Fibroblast of skin of left biceps (primary cell): ENCODE measurements at regions not wholly inside any gene's neighbourhood (a gene's known extent, or its start where the extent isn't known, plus 50 kb on each side); places are given as distances from the start of the nearest gene placed in this dataset.
"Not testable (repeated sequence)": the region's sequence is repeated elsewhere in the genome, so short reads cannot be mapped to it uniquely, and the experiment has no call there.

ENCODE experiments used
- DNase-seq, 2 experiments: peaks; one replicate each; pipeline ENCODE4 v3.0.0-alpha.2; 2013; ENCODE audit warnings: low read depth in 2 of 2

DNA sequence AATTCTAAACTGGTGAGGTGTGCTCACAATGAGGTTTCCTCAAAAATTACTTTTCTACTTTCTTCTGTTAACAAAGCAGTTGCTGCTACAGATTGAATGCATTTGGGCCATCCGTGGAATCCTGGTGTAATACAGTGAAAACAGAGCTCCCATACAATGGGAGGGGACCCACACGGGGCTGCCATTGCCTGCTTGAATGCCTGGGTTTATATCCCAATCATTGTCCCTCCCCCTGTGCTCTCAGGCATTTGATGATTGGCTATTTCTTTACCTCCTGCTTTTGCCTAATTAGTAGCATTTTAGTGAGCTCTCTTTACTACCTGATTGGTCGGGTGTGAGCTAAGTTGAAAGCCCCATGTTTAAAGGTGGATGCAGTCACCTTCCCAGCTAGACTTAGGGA, 52.9 kb upstream of the CSF1 start:
- not testable (repeated sequence) for DNase-seq

DNA sequence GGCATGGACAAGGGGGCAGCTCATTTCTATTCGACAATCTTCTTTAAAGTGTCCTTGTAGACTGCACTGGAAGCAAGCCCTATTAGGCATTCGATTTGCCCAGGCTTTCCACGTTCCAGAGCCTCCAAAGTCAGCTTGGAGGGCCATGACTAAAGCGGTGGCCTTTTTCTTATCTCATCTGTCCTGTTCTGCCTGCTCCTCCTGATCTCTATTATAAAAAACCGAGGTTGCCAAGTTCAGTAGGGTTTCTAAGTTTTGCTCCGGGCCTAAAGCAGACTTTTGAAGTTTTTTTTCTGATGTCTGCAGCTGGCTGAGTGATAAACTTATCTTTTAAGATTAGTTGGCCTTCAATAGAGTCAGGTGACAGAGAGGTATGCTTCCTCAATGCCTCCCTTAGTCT, 54.7 kb upstream of the CSF1 start:
- not testable (repeated sequence) for DNase-seq

DNA sequence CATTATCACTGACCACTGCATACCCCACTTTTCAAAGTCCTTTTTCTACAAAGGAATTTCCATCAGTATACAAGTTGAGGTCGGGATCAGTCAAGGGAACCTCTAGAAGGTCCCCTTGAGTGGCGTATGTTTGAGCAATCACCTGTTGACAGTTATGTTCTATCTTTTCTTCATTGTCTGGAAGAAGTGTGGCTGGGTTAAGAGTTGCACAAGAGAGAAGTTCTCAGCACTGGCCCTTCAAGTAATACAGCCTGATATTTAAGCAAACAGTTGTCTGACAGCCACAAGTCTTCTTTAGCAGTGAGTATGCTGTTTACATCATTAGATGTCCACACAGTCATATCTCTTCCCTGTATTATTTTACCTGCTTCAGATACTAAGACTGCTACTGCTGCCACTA, 56.7 kb upstream of the CSF1 start:
- not testable (repeated sequence) for DNase-seq

DNA sequence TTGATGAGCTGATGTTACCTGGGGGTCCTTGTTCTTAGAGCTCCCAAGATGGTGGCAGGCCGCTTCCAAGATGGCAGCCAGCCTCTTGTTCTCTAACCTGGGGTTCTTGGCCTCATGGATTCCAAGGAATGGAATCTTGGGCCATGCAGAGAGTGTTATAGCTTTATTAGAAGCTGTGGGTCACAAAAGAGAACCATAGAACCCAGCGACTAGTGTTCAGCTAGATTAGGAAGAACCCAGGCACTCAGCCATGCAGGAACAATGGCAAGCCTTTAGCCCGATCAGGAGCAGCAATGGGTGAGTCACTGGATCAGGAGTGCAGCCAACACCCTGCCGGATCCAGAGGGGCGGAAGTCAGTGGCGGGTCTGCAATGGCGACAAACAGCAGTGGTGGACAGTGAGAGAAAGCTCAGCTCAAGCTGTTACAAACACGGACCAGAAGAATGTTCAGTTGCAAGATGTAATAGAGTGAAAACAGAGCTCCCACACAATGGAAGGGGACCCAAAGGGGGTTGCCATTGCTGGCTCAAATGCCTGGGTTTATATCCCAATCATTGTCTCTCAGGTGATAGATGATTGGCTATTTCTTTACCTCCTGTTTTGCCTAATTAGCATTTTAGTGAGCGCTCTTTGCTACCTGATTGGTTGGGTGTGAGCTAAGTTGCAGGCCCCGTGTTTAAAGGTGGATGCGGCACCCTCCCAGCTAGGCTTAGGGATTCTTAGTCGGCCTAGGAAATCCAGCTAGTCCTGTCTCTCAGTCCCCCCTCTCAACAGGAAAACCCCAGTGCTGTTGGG, 58.2 kb upstream of the CSF1 start:
- not testable (repeated sequence) for DNase-seq

DNA sequence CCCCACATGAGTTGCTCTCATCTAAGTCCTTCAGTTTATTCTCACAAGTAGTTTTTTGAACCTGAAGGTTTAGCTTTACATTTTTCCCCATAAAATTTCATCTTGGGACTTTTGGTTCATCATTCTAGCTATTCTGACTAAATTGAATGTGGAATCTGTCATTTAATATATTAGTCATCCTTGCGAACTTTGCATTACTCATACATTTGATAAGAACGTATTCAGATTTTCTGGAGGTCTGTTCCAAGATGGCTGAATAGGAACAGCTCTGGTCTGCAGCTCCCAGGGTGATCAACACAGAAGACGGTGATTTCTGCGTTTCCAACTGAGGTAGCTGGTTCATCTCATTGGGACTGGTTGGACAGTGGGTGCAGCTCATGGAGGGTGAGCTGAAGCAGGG, 59.8 kb upstream of the CSF1 start:
- DNase-seq: no peak

DNA sequence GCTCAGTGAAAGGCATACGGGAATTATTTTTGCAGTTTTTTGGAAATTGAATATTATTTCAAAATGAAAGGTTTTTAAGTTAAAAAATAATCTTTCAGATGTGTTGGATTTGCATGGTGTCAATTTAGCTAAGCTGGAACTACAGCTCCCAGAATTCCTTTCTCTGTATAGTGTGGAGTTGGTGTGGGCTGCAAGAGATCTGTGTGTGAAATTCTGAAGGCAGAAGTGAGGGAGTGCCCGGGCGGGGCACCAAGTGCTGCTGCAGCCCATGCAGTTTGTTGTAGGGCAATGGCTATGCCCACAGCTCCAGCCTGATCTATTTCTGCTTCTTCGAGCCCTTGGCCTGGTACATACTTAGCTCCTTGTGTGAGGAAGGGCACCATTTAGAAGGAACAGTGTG, 60.5 kb upstream of the CSF1 start:
- DNase-seq: no peak

DNA sequence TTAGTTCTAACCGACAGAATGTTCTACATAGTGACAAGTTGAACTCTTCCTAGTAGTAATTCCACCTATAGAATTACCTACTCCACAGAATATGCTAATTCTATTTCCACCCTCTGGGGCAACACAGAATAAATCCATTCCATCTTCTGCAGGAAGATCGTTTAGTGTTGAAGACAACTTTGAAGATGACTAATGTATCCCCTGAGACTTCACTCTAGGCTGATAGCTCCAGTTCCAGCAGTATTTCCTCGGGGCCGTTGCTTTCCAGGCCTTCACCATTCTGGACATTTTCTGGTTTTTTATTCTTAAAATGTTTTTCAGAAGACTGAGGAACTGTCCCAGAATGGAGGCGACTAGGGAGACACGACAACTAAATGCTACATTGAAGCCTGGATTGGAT, 61.0 kb upstream of the CSF1 start:
- no peak for DNase-seq

DNA sequence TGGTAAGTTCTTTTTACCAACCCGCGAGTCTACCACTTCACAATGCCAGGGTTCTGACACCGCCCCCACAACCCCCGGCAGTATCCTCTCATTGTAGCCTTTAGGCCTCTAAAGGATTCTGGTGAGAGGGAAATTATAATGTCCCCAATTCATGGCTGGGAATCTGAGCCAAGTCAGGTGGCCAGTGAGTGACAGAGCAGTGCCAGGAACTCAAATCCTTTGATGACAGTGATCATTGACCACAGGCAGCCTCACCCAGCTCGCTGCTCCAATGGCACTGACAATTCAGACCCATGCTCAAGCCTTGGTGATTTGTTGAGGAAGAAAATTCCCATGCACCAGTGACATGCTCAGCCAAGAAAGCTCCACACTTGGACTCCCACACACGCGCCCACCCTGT, 63.4 kb upstream of the CSF1 start:
- DNase-seq: no peak

DNA sequence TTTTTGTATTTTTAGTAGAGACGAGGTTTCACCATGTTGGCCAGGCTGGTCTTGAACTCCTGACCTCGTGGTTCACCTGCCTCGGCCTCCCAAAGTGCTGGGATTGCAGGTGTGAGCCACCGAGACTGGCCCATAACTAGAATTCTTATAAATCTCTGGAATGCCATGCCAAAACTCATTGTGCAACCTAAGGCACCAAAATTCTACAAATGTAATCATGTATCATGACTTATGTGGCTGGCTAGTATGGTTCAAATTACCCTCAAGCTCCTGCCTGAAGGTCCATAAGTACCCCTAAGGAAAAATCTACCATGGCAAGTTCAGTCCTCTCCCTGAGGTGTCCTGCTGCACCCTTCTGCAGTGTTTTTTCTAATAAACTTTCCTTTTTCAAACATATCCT, 63.8 kb upstream of the CSF1 start:
- no peak for DNase-seq

DNA sequence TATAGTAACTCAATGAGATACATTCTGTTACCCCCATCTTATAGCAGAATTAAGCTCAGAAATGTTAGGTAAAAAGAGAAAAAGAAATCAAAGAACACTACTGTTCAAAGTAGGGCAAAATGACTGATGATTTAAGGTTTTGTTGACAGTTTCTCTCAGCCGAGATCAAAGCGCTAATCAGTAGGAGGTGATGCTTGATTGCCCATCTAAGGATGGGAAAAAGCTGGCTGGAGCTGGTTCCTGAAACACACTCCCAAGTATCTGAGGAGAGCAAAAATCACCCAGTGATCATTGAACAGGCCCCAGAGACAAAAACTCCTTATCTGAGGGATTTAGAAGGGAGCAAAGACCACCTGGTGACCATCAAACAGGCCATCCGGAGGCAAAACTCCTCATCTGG, 64.5 kb upstream of the CSF1 start:
- DNase-seq: no peak

DNA sequence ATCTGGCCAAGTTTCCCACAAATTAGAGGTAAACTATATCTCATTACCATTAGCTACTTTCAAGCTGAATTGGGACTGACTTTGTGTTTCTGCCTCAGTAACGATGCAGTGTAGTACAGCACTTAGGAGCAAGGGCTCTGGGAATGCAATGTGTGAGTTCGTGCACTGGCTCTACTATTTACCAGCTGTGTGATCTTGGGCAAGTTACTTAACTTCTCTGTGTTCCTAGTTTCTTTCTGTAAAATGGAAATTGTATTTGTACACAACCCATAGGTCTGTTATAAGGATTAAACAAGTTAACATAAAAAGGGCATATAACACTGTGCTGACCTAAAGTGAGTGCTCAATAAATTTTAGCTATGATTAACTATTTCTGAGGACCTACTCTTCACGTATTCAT, 65.0 kb upstream of the CSF1 start:
- DNase-seq: no peak

DNA sequence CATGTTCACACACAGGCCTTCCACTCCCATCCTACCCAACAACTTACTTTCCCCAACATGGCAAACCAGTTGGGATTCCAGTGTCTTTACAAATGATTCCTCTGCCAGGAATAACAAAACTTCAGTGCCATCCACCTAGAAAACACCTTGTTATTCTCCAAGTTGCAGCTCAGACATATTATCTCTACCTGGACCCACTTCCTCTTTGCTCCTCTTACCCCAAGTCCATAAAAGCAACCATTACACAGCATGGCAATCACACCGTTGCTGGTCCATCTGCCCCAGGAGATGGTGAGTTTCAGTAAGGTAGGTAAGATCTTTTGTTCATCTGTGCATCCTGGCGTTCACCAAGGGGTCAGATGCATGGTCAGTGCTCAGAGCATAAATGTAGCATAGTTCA, 66.0 kb upstream of the CSF1 start:
- DNase-seq: no peak

DNA sequence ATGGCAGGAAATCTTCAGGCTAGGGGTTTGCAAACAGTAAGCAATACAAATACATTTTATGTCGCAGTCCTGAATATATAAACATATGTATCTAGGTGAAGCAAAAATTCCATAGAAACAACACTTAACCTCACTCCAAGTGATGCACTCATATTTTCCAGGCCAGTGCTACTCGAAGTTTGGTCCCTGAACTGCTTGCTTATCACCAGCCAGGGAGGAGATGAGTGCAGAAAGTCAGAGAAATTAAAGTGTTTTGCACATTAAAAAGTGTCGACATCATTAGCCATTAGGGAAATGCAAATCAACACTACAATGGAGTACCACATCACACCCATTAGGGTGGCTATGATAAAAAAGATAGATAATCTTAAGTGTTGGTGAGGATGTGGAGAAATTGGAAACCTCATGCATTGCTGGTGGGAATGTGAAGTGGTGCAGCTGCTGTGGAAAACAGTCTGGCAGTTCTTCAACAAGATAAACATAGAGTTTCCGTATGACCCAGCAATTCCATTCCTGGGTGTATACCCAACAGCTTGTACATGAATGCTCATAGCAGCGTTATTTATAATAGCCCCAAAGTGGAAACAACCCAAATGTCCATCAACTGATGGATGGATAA, 70.5 kb upstream of the CSF1 start:
- no peak for DNase-seq

DNA sequence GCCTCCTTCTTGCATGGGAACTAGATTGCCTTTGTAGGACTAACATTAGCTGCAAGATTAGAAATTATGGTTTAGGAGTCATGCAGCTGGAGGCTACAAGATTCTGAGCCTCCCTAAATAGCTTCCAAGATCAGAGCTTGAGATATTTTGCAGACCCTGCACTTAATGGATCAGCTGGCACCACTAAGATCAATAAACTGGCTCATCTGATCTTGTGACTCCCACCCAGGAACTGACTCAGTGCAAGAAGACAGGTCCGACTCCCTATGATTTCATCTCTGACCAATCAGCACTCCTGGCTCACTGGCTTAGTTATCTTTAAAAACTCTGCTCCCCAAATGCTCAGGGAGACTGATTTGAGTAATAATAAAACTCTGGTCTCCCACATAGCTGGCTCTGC, 71.4 kb upstream of the CSF1 start:
- not testable (repeated sequence) for DNase-seq

DNA sequence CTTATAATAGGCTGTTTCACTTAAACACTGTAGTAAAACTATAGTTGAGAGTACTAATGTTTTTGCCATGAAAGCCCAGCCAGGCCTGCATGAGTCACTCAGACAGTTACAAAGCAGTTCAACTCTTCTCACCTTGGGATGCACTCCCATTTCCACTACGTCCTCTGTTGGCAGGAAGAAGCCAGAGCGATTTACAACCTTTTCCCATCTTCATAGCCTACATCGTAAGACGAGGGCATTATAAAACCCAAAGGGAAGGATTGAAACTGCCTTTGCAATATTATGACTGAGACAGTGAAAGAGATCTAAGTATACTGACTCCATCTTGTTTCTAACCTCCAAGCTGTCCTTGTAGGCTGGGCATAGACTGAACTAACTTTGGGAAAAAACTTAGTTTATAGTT, 71.8 kb upstream of the CSF1 start:
- no peak for DNase-seq

DNA sequence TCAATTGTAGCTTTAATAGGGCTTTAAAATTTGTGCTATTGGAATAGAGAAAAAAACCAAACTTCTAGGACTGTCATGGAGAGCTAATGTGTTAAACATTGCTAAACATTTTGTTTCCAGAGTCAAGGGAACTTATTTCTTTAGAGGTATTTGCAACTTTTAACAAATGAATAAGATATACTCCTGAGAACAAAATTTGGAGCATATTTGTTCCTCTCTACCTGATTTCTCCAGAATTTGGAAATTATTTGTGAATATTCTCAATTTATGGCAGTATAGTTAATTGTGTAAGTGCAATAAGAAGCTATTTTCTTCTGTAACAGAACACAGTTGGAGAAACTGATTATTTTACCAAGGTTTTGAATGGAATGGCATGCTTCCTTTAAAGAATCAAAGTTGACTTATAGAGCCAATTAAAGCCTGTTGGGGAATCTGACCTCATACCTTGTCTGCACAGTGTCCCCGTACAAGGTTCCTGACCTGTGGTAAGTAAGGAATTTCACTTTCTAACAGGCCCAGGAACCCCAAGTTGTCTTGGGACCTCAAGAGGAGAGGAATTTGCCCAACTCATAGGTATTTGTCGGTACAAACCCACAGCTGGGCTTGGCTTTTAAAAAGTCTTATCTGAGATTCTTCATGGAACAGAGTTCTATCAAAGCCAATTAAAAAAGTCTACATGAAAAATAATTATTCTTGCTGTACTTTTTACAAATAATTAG, 72.6 kb upstream of the CSF1 start:
- no peak for DNase-seq

DNA sequence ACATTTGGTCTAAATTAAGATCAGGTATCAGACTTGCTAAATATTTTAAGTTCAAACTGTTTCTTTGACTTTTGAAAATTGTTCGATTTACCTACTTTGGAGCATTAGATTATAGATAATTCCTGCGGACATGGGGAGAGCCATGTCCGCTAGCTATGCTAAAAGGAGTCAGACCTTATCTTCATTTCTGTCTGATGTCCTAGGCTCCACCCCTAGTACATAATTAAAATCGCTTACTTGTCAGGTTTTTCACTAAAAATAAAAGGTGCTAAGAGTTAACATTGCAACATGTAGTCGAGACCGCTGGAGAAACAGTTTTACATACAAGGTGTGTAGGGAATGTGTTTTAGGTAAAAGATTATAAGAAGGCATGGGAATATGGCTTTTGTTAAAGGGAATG, 71.9 kb upstream of the EPS8L3 start:
- not testable (repeated sequence) for DNase-seq

DNA sequence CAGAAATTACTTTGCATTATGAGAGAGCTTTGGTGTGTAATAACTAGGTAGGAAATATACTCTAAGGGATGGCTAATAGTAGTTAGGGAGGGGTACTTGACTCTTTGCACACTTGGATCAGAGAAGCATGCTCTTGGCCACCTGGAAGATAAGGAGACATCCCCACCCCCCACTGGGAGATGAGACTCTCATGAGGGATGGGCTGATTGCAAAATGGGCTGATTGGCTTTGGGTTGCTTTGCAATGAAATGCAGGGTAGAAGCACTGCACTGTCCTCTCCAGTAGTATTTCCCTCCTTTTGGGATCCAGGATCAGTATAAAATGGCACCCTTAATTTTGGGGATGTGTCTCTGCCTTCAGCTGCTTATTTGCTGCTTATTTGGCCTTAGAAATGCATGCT, 71.2 kb upstream of the EPS8L3 start:
- DNase-seq: no peak

DNA sequence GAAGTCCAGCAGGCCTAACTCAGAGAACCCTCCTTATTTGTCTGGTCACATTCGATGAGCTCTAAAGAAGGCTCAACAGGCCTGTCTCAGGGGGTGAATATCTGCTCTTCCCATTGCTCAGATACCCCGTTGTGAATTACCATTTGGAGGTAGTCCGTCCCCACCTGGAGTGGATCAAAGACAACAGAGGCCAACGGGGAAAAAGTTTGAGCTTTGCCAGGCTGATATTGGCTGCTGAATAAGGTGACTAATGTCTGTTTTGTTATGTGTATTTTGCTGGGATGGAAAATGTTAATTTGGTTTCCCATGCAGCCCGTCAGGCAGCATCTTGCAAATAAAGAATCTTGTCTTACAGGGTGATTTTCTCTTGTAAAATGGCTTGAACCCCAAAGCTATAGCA, 69.2 kb upstream of the EPS8L3 start:
- no peak for DNase-seq

DNA sequence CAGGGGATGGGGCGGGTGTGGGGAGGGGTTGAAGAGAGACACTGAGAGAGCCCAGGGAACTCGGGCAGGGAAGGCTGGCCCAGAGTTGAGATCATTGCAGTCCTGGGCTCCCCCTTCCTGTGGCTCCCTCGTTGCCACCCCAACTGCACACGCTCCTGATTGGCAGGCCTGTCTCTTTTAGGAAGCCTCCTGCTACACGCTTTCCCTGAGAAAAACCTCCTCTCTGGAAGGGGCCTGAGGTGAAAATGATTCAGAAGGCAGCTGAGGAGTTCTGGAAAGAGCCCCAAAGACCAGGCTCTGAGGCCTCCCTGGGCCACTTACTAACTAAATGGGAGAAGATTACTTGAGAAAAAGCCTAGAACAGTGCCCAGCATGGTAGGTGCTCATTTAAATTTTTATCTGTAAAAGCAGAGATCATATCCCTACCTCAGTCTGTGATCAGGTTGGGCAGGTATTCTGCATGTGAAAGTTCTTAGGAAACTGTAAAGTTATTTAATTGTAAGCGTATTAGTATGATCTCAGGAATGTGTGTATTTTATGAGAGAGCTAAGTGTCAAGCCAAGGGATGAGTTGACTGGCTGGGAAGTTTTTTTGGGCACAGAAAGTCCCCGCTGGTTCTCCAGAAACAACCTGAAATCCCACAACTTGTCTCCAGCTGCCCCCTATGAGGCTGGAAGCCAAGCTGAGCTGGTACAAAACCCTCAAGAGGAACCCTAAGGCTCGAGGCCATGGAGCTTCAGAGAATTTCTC, 65.2 kb upstream of the EPS8L3 start:
- no peak for DNase-seq

DNA sequence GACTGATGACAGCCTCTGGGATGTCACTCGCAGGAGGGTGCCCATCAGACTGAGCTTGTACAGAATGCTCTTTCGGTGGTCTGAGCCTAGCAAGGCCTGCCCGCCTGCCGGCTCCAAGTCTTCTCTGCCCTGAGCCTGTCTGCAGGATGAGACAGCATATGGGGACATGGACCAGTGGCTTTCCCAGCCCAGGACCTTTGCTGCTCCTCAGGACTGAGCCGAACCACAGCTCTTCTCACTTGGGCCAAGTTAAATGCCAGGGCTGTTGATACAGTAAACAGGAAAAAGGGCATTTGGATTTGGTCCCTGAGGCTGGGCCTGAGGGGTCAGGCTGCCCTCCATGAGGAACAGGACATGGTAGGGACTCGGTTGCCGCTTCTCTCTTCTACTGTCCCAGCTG, 64.3 kb upstream of the EPS8L3 start:
- DNase-seq: no peak

DNA sequence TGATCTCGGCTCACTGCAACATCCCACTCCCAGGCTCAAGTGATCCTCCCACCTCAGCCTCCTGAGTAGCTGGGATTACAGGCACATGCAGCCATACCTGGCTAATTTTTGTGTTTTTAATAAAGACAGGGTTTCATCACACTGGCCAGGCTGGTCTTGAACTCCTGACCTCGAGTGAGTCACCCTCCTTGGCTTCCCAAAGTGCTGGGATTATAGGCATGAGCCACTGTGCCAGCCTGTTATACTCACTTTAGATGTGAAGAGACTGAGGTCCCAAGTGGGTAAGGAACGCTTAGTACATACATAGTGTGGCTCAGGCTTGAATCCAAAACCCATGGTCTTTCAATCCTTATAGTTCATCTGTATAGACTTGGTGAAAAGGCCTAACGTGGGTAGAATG, 63.7 kb upstream of the EPS8L3 start:
- DNase-seq: no peak
